Stimulated activated effector memory CD8-positive, alpha-beta T cell treated with anti-CD3 and anti-CD28 coated beads, Interleukin-12 subunit alpha, Interleukin-12 subunit beta, amount 100 ng/mL, for 72 hours (primary cell): ENCODE measurements at regions not wholly inside any gene's neighbourhood (a gene's known extent, or its start where the extent isn't known, plus 50 kb on each side); places are given as distances from the start of the nearest gene placed in this dataset.
A peak's percentile ranks its signal among the peaks of the same experiment; 100 is the strongest.

Experiments used
- ATAC-seq: fragments of 150-1000 bp; cut with Tn5 transposase; 2 replicates; pipeline ENCODE4 v1.10.0; 2021
- DNase-seq, 2 donors: peaks; one replicate each; pipeline ENCODE4 v3.0.0; 2021 to 2022; ENCODE audit warnings: low spot score in 2 of 2
- H3K27ac Mint-ChIP-seq: one replicate; pipeline ENCODE4 v1.8.0; 2022; ENCODE audit warnings: mild to moderate bottlenecking, mixed read lengths
- H3K36me3 Mint-ChIP-seq: one replicate; pipeline ENCODE4 v1.8.0; 2022; ENCODE audit warnings: mild to moderate bottlenecking, mixed read lengths
- H3K4me1 Mint-ChIP-seq: one replicate; pipeline ENCODE4 v1.8.0; 2022; ENCODE audit warnings: mixed read lengths
- H3K4me3 Mint-ChIP-seq: one replicate; pipeline ENCODE4 v1.8.0; 2022; ENCODE audit warnings: mild to moderate bottlenecking, mixed read lengths
- H3K9me3 Mint-ChIP-seq: one replicate; pipeline ENCODE4 v1.8.0; 2022; ENCODE audit warnings: mixed read lengths

DNA sequence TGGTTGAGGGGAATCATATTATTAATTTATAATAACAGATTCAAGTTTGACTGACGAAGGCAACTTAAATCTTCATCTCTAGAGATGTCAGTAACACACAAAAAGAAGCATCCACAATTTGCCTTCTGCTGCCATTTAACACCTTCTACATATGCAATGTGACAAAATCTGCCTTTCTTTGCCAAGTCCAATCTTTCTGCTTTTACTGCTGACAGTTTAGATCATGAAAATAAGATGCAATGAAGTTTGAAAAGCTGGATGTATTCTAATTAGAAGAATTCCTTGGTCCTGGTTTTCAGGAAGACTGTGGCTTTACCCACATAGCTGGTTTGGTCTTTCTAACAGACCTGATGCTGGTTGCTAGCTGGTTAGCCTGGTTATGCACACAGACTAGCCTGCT, 178.9 kb downstream of the ACER2 start:
- Mint-ChIP-seq H3K4me3 (no peak overlapping the region), H3K9me3 (no peaks in the 10 kb centered on the region), H3K36me3 (no peaks in the 10 kb centered on the region), H3K4me1 (no peaks in the 10 kb centered on the region), H3K27ac (no peak overlapping the region)
- no peak for DNase-seq
- no peak for ATAC-seq

DNA sequence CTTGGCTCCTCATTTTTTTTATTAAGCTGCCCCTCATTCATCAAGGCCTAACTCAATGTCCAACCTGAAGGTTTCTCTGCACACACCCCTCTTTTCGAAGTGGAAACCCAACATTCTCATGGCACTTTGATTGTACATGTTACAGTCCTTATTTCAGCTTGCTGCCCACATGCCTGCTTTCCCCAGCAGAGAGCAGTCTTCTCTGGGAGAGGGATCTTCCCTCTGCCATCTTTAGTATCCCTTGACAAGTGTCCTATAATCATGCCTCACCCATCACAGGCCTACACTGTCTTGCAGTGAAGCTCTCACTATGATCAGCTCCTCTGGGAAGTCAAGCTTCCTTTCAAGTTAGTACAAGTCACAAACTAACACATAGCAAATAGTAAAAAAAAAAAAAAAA, 175.1 kb downstream of the ACER2 start:
- Mint-ChIP-seq H3K9me3 (no peaks in the 10 kb centered on the region), H3K27ac (no peak overlapping the region), H3K36me3 (no peaks in the 10 kb centered on the region), H3K4me3 (no peak overlapping the region), H3K4me1 (no peaks in the 10 kb centered on the region)
- ATAC-seq = no peak
- no peak for DNase-seq

DNA sequence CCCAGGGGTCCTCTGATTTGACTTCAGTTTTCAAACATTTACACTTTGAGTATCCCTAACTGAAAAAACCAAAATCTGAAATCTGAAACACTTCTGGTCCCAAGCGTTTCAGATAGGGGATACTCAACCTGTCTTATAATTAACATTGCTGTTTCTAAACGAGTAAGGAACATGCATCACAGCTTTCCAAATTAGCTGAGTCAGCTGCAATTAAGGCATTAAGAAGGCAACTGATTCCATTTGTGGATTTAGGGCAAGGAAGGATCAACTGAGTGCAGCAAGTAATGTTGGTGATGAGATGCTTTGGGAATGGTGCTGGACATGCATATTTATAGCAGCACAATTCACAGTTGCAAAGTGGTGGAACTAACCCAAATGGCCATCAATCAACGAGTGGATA, 168.6 kb downstream of the ACER2 start:
- no peak overlapping the region for H3K4me3 Mint-ChIP-seq
- H3K9me3 Mint-ChIP-seq = no peaks in the 10 kb centered on the region
- ATAC-seq (no peak), DNase-seq (no peak)
- H3K4me1 Mint-ChIP-seq = no peaks in the 10 kb centered on the region
- no peak overlapping the region for H3K27ac Mint-ChIP-seq
- no peaks in the 10 kb centered on the region for H3K36me3 Mint-ChIP-seq

DNA sequence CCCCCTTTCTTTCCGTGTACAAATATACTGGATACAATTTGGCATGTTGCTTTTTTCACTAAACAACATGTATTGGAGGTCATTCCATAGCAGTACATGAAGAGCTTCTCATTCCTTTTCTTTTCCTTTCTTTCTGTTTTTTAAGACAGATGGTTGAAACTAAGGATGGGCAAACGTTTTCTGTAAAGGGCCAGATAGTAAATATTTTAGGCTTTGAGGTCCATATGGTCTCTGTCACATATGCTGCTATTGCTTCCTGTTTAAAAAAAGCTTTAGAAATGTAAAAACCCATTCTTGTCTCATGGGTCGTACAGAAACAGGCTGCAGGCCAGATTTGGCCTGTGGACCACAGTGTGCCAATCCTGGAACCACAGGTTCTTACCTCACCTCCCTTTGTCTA, 160.1 kb downstream of the ACER2 start:
- ATAC-seq (no peak), DNase-seq (no peak)
- Mint-ChIP-seq H3K4me3 (no peak overlapping the region), H3K36me3 (no peaks in the 10 kb centered on the region), H3K4me1 (no peaks in the 10 kb centered on the region), H3K27ac (no peak overlapping the region), H3K9me3 (no peaks in the 10 kb centered on the region)

DNA sequence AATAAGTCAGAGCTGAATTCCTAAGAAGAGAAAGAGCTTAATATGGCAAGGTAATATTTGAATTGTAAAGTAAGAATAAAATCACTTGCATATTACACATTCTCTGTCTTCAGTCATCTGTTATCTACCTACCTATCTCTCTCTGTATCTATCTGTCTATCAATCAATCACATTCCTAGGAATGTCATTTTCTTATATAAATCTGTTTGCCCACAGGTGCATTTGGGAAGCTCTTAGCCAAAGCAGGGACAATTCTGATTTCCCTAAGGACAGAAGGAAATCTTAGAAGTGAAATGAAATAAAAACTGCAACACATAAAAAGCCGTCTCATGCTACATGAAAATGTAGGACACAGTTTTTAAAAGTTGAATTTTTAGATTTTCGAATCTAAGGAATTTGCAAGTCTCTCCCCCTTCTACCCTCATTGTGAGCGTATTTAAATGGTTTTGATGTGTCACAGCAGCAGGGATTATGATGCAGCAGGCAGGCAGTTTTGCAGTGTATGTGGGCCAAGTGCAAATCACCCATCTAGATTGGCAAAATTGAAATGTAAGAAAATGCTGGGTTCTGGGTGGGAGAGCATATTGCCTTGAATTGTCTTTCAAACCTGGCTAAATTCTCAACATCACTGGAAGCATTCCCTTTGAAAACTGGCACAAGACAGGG, 155.7 kb downstream of the ACER2 start:
- DNase-seq (no peak), ATAC-seq (no peak)
- H3K9me3 Mint-ChIP-seq = no peaks in the 10 kb centered on the region
- no peaks in the 10 kb centered on the region for H3K4me1 Mint-ChIP-seq
- H3K4me3 Mint-ChIP-seq = no peak overlapping the region
- H3K27ac Mint-ChIP-seq = no peak overlapping the region
- no peaks in the 10 kb centered on the region for H3K36me3 Mint-ChIP-seq

DNA sequence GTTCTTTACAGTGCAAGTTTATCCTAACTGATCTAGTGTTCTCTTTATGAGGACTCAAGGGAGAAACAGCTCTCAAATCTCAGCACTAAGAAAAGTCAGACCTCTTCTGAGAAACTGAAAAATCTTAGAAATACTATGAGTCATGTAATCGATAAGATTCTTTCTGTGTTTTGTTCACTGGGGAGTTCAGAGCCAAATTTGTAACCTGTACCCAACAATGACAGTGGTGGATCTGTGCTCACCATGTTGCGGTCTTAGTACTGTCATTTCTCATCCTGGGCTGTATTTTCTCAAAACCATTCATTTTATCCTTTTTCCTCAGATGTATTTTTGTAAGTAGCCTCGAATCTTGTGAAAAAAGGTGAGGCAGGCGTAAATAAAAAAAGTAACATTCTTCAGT, 146.4 kb downstream of the ACER2 start:
- ATAC-seq (peak; percentile 33), DNase-seq (no peak)
- H3K36me3 Mint-ChIP-seq = no peaks in the 10 kb centered on the region
- no peak overlapping the region for H3K4me3 Mint-ChIP-seq
- no peak overlapping the region for H3K27ac Mint-ChIP-seq
- H3K4me1 Mint-ChIP-seq = peaks cover 7% of the 10 kb centered on the region
- no peaks in the 10 kb centered on the region for H3K9me3 Mint-ChIP-seq

DNA sequence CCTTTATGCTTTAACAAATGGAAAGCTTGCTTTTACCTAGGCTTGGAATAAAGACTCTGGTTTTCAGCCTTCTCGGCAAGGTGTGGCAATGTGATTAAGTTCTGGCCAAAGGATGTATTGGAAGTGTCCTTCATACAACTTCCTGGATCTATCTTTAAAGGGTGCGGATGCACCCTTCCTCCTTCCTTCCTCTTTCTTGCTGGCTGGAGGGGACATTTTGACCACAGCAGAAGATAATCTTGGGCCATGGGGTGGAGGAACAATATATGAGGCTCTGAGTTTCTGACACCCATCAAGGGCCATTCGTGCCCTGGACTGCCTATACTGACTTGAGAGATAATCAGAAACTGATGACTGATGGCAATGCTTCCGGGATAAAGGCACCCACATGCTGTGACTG, 145.7 kb downstream of the ACER2 start:
- ATAC-seq (no peak), DNase-seq (no peak)
- H3K4me1 Mint-ChIP-seq = peaks cover 7% of the 10 kb centered on the region
- no peak overlapping the region for H3K27ac Mint-ChIP-seq
- H3K4me3 Mint-ChIP-seq = no peak overlapping the region
- H3K36me3 Mint-ChIP-seq = no peaks in the 10 kb centered on the region
- H3K9me3 Mint-ChIP-seq = no peaks in the 10 kb centered on the region

DNA sequence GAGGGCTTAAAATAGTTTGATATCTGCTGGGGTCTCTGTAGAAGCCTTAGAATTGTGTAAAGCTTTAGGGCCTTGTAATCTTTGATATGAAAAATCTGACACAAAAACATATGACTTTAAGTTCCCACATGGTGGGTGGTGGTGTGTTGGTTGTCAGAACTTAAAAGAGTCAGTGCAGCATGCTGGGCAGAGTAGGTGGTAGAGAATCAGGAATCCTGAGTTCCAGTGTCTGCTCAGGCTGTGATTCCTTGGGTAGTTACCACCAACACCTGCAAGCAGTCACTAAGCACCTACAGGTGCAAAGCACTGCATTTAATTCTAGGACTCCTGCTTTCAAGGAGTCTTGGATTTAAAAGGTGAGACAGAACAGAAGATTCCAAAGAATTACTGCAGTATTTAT, 144.6 kb downstream of the ACER2 start:
- no peak for ATAC-seq
- Mint-ChIP-seq H3K36me3 (no peaks in the 10 kb centered on the region), H3K27ac (no peak overlapping the region), H3K4me1 (peaks cover 7% of the 10 kb centered on the region), H3K9me3 (no peaks in the 10 kb centered on the region), H3K4me3 (no peak overlapping the region)
- DNase-seq = no peak

DNA sequence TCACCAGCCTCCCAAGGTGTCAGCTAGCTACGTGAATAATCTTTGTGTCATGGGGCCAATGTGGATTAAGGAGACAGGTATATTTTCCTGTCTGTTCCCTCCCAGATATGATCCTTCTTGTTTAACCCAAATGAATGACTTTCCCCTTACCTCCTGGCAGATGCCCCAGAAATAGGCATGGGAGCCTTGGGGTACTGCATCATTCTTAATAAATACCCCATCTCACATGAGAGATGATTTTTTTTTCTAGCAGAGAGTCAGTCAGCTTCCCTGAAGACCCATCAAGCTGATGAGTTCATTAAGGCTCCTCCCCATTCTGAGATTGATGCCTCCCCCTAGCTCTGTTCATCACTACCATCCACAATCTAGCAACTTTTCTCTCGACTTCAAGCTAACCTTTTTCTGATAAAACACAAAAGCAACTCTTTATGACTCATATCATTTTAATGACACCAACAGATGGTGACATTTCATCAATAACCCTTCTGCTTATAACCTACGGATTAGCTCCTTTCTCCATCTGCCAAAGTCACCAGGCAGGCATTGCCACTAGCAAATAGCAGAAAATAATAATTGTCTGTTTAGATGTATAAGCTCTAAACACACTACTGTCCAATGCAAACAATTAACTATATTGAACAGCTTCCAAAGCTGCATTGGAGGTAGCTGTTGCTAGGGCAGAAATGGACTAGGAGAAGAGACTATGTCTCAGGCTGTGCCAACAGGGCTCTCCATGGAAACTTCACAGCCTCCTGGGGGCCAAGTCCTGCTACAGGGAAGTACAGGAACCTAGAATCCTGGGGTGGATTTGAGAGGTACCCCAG, 143.7 kb downstream of the ACER2 start:
- H3K36me3 Mint-ChIP-seq = no peaks in the 10 kb centered on the region
- no peak overlapping the region for H3K27ac Mint-ChIP-seq
- DNase-seq (no peak), ATAC-seq (no peak)
- no peaks in the 10 kb centered on the region for H3K9me3 Mint-ChIP-seq
- peaks cover 7% of the 10 kb centered on the region for H3K4me1 Mint-ChIP-seq
- no peak overlapping the region for H3K4me3 Mint-ChIP-seq

DNA sequence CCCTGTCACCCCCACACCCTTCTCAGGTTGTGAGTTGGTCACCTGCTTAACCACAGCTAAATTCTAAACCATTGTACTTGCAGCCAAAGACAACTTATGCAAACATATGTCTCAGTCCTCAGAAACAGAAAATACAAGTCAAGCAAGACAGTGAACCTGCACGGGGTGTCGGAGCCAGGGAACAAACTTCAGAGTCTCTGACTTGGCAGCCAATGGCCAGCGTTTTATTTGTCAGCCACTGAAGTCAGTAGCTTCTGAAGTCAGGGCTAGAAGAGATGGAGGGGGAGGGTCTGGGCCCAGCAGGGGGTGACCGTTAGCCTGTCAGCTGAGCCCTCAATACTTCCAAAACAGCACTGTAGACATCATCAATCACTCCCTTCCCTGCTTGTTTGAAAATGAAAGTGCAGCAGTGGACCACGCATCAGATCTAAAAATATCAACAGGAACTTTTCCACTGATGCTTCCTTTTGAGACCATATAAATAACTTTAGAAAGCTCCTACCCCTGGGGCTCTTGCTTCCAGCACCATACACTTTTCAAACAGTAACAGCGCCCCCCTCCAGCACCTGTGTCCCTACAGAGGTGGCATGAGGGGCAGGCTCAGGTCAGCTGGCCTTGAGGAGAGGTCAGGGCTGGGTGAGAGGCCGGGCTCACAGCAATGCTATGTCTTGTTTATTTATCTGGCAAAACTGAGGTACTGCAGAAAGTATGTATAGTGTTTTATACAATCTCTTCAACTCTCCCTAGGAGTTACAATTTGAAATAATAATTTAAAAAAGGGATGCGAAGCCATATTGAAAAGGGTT, 142.5 kb downstream of the ACER2 start:
- no peak for ATAC-seq
- no peaks in the 10 kb centered on the region for H3K36me3 Mint-ChIP-seq
- no peak overlapping the region for H3K27ac Mint-ChIP-seq
- H3K4me3 Mint-ChIP-seq = no peak overlapping the region
- H3K9me3 Mint-ChIP-seq = no peaks in the 10 kb centered on the region
- DNase-seq = no peak
- H3K4me1 Mint-ChIP-seq = peaks cover 7% of the 10 kb centered on the region

DNA sequence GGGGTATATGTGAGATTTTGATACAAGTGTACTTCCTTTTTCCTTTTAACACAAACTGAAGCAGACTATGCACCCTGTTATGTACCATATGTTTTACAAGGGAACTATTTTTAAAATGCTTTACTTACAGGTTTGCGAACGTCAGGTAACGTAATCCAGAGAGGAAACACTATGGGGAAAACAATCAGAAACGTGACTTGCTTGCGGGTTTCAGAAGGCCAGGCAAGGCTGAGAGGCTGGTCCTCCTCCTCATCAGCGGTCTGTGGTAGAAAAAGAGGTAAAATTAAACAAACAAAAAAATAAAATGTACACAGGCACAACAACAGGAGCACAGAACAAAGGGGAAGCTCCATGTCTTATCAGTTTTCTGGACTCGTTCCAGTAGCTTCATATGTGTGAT, 141.2 kb downstream of the ACER2 start:
- no peaks in the 10 kb centered on the region for H3K9me3 Mint-ChIP-seq
- H3K4me1 Mint-ChIP-seq = peaks cover 7% of the 10 kb centered on the region
- no peak overlapping the region for H3K4me3 Mint-ChIP-seq
- DNase-seq = no peak
- ATAC-seq = no peak
- no peak overlapping the region for H3K27ac Mint-ChIP-seq
- no peaks in the 10 kb centered on the region for H3K36me3 Mint-ChIP-seq

DNA sequence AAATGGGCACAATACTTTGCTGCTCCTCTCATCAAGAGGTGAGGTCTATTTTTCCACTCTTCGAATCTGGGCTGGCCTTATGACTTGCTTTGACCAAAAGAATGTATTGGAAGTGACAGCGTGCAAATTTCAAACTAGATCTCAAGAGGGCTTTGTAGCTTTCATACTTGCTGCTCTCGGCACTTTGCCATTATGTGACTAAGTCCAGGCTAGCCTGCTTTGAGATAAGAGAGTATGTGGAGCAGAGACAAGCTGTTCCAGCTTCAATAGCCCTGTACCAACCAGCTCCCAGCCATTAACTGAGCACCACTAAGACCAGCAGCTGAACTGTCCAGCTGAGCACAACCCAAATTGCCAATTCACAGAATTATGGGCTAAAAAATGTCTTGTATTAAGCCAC, 124.6 kb downstream of the ACER2 start:
- Mint-ChIP-seq H3K9me3 (no peaks in the 10 kb centered on the region), H3K4me1 (no peaks in the 10 kb centered on the region), H3K36me3 (no peaks in the 10 kb centered on the region), H3K4me3 (no peak overlapping the region), H3K27ac (no peak overlapping the region)
- DNase-seq (no peak), ATAC-seq (no peak)

DNA sequence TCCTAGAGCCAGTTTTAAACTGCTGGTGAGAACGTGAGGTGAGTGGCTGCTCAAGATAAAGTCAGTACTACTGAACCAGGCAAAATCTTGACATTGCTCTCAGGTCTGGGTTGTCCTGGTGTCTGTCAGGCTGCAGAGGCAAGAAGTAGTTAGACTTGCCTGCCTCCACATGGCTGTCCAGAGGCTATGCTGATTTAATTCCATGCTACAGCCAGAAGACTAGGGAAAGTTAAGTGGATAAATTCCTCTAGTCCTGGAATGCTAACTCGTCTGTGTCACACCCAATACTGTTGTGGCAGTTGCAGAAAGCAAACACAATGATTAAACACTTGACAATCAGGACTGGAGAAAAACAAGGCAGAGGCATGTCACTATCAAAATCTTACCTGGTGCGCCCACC, 118.9 kb downstream of the ACER2 start:
- H3K36me3 Mint-ChIP-seq = no peaks in the 10 kb centered on the region

DNA sequence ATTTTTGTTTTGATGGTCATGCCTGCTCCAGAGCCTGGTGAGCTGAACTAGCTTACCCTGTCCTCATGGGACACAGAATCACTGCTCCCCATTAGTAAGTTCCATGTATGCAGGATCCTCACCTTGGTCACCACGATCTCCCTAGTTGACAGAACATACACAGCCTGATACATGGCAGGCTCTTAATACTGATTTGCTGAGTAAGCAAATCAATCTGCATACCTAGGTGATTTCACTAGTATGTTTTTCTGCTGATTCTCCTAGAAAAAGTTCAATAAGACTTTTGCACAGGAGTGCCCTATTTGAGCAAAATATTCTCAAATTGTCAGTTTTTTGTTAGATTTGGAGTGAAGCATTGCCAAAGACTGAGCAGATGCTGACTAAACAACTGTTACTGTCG, 113.7 kb downstream of the ACER2 start:
- DNase-seq (no peak), ATAC-seq (no peak)
- Mint-ChIP-seq H3K4me3 (no peak overlapping the region), H3K4me1 (no peaks in the 10 kb centered on the region), H3K9me3 (no peaks in the 10 kb centered on the region), H3K36me3 (no peaks in the 10 kb centered on the region), H3K27ac (no peak overlapping the region)

More for the DNA sequence above, 118.9 kb downstream of the ACER2 start:
- Mint-ChIP-seq H3K4me1 (no peaks in the 10 kb centered on the region), H3K27ac (no peak overlapping the region), H3K4me3 (no peak overlapping the region), H3K9me3 (no peaks in the 10 kb centered on the region)
- ATAC-seq (no peak), DNase-seq (no peak)

DNA sequence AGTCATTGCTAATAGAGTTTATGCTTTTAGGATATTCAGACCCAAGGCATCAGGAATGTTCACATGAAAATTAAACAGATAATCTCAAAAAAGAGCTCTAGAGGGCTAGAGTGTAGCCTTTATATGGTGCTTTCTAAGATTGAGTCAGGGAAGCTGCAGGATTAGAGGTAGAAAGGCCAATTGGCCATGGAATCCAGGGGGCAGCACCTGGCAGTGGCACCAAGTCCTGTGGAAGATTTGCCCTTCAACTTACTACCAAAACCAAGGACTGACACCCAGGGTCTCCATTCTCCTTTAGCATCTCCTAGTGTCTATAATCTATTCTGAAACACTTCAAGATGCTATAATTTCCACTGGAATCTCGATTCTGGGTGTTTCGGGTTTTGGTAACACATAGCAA, 112.4 kb downstream of the ACER2 start:
- Mint-ChIP-seq H3K9me3 (no peaks in the 10 kb centered on the region), H3K4me1 (peaks cover 4% of the 10 kb centered on the region), H3K4me3 (no peak overlapping the region), H3K27ac (no peak overlapping the region), H3K36me3 (no peaks in the 10 kb centered on the region)
- ATAC-seq (no peak), DNase-seq (no peak)
